ENCODE measurements at regions not wholly inside any gene's neighbourhood (a gene's known extent, or its start where the extent isn't known, plus 50 kb on each side); places are given as distances from the start of the nearest gene placed in this dataset.

GRCh38 chr14:49999826-50000379, 107.0 kb downstream of the ARF6 start:
- DNase-seq = no peak

GRCh38 chr14:50000380-50001150, 107.7 kb downstream of the ARF6 start:
- DNase-seq = no peak

GRCh38 chr14:50001151-50001998, 108.5 kb downstream of the ARF6 start:
- DNase-seq = no peak

- no peak for DNase-seq
Measured at GRCh38 chr14:50001999-50002925, 109.4 kb downstream of the ARF6 start.

GRCh38 chr14:50002926-50003212, 110.0 kb downstream of the ARF6 start:
- no peak for DNase-seq

DNA sequence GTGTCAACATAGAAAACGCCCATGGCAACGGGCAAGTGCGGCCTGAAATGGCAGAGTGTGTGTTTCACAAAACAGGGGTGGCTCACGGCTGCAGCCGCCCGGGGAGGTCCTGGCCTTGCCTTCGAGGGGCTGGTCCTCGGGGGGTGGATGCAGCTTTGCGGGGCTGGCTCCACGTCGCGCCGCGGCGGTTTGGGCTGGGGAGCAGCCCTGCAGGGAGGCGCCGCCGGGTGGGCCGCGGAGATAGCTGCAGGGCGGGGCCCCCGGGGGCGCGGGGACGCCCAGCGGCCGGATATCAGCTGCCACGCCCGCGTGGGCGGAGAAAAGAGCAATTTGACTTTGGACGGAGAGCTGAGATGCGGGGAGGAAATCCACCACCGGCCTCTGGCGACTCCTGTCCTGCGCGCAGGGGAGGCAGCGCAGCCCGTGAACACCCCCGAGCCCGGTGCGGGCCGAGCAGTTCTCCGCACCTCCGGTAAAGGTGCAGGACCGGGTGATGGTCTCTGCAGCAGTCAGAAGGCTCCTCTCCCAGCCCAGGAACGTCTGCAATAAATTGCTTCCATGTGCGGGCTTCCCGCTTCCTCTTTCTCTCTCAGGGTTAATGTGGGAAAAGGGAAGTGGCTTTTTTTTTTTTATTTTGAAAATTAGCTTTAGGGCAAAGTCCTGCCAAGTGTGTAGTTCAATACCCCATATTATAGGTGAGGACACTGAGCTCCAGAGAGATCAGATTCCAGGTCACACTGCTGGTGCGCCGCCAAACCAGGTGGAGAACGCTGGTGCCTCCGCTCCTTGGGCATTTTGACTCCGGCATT, 110.5 kb downstream of the ARF6 start:
- DNase-seq = peak; percentile 36

DNA sequence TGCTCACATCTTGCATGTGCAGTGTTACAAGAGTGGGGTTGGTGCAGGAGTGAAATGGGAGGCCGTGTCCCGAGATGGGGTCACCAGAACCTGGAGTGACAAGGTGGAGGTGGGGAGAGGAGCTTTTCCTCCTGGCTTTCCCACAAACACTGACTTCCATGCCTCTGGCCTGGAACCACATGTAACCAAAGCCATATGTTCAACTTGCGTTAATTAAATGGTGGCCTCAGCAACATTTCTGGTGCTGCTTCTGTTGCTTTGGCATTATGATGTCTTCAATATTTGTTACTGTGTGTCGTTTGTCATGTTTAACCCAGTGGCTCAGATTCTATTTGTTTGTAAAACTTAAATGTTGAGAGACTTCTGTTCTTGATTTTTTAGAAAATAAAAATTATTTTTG, 110.2 kb downstream of the VCPKMT start:
- no peak for DNase-seq

DNA sequence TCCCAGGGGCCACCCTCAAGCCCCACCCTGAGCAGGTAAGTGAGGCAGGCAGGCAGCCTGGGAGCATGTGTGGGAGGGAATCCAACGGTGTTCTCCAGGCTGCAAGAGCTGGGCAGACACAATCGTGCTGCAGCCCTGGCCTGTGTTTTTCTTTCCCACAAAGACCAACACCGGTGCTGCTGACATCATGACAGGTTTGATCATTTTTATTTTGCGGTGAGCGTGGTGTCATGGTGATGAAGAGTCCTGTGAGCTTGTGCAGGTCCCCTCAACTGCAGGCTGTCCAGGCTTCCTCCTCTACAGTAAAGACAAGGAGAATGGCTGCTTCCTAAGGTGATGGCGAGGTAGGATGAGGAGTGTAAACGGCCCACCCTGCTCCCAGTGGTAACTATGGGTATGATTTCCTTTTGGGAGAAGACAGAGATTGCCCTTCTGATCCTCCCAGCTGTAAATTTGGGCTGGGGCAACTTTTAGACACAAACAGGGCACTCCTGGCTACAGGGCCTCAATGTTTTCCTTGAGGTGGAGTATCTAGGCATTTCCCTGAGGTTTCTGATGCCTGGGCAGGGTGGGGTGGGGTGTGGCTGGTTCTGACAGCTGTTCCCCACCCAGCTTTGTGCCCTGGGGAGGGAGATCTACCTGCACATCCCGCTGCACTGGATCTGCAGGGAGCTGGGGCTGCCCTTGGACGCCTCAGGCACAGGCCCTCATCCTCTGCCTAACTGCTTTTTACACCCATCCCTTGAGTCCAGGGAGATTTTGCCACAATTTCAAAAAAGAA, 109.1 kb downstream of the VCPKMT start:
- no peak for DNase-seq

DNA sequence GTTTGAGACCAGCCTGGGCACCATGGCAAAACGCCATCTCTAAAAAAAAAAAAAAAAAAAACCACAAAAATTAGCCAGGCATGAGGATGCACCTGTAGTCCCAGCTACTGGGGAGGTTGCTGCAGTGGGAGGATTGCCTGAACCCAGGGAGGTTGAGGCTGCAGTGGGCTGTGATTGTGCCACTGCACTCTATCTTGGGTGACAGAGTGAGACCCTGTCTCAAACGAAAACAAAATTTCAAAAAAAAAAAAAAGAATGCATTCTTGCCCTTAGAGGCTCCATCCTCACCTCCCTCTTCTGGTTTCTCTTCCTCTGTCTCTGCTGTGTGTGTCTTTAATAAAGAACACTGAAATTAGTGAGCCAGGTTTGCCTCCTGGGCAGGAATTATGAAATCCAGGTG, 107.8 kb downstream of the VCPKMT start:
- DNase-seq = no peak

DNA sequence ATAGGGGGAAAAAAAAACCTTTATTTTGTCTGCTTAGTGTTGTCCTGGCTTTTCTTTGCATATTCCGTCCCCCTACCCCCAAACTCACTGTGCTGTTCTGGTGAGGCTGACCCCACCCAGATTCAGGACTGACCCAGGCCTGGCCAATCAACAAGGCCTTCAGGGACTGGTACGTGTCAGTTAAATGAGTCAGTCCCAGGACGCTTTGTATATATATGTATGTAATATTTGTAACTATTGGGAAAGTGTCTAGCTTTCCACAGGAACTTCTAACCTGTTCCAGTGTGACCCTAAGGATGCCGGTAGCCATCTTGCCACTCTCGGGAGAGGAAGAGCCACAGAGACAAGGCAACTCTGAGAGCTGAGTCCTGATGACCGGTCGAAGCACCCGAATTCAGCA, 107.4 kb downstream of the VCPKMT start:
- no peak for DNase-seq

- no peak for DNase-seq
Measured at GRCh38 chr14:50010752-50011151, 105.6 kb downstream of the VCPKMT start.

DNA sequence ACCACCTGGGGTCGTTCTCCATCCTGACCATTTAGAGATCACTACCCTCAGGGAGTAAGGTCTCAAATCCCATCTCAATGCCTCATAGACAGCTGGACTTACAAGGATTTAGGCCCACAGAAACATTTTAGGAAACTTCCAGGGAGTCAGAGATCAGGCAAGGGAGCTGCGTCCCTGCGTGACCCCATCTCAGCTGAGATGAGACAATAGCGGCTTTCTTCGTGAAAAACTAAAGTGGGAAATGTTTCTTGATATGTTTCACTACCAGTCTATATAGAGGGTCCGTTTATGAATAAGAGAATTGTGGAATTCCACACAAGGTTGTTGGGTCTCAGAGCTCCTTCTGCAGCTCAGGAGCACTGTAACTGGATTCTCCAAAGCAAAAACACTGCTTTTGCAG, 105.1 kb downstream of the VCPKMT start:
- no peak for DNase-seq

- DNase-seq = no peak
Measured at GRCh38 chr14:50012644-50013043, 103.7 kb downstream of the VCPKMT start.

GRCh38 chr14:50013198-50013918, 103.0 kb downstream of the VCPKMT start:
- no peak for DNase-seq

DNA sequence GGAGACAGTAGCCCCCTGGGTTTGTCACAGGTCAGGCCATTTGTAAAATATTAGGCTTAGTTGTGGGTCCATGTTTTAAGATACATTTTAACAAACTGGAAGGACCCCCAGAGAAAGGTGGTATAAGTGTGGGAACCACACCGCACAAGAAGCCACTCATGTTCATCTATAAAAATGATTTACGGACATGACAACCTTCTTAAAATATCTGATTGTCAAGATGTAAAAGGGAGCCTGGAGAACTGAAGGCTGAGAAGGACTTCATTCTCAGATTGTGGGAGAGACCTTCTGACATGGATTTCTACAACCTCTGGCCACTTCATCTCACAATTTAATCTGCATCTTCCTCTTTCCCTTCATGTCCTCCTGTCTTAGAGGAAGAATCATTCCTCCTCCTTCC, 102.4 kb downstream of the VCPKMT start:
- no peak for DNase-seq

DNA sequence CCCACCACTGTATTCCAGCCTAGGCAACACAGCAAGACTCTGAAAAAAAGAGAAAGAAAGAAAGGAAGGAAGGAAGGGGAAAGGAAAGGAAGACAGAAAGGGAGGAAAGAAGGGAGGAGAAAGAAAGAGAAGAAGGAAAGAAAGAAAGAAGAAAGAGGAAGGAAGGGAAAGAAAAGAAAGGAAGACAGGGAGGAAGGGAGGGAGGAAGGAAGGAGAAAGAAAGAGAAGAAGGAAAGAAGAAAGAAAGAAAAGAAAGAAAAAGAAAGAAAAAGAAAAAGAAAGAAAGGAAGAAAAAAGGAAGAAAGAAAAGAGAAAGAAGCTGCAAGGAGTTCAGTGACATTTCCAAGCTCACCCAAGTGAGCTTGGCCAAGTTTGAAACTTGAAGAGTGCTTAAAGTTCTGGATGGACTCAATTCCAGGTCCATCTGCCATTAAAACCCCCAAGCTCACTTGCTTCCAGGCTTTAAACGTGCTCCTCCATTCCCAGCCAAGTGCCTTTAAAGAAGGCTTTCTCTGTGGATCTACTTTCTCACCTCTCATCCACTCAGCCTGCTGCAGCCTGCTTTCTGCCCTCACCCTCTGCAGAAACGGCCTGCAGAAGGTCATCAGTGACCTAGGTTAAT, 101.5 kb downstream of the VCPKMT start:
- no peak for DNase-seq

GRCh38 chr14:50015716-50016115, 100.7 kb downstream of the VCPKMT start:
- DNase-seq = no peak

- DNase-seq = no peak
Measured at GRCh38 chr14:50018201-50018932, 98.0 kb downstream of the VCPKMT start.

- no peak for DNase-seq
Measured at GRCh38 chr14:50018933-50019210, 97.5 kb downstream of the VCPKMT start.

DNA sequence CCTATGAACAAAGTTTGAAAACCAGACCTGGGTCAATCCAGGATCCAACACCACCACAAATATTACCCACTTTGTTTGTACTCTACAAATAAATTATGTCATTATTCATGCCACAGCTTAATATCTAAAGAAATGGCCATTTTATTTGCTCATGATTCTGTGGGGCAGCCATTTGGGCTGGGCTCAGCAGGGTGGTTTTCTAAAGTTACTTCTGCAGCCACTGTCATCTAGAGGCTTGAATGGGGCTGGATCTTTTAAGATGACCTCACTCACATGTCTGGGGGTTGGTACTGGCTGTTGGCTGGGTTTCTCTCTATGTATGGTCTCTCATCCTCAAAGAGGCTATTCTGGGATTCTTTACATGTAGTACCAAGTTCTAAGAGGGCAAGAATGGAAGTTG, 96.2 kb downstream of the VCPKMT start:
- DNase-seq = no peak

Data from SHP77 treated with DMSO at 0.1 percent for 48 hours (cell line).